Upper lobe of left lung (tissue), 6 donors: ENCODE measurements at regions not wholly inside any gene's neighbourhood (a gene's known extent, or its start where the extent isn't known, plus 50 kb on each side); places are given as distances from the start of the nearest gene placed in this dataset.
"Not testable (repeated sequence)": the region's sequence is repeated elsewhere in the genome, so short reads cannot be mapped to it uniquely, and the experiment has no call there.

Experiments used
- ATAC-seq, 2 donors: fragments of 200-7000 bp; cut with Tn5 transposase; one replicate each; pipeline ENCODE4 v1.9.1; 2022; ENCODE audit warnings: mild to moderate bottlenecking in 2 of 2, moderate library complexity in 2 of 2; ENCODE audit not compliant: low FRiP score in 2 of 2
- DNase-seq, 2 donors: peaks; one replicate each; pipeline ENCODE4 v3.0.0-alpha.2; 2019 to 2020
- H3K27ac ChIP-seq, 4 donors: fragments of 200-600 bp; sonication (generic); one replicate each; pipeline ENCODE4 v1.5.1; 2016 to 2019
- H3K27me3 ChIP-seq, 4 donors: fragments of 200-600 bp; sonication (generic); one replicate each; pipeline ENCODE4 v1.5.1; 2017 to 2019
- H3K36me3 ChIP-seq, 4 donors: fragments of 200-600 bp; sonication (generic); one replicate each; pipeline ENCODE4 v1.5.1; 2016 to 2019
- H3K4me1 ChIP-seq, 4 donors: fragments of 200-600 bp; sonication (generic); one replicate each; pipeline ENCODE4 v1.5.1; 2018 to 2019
- H3K4me3 ChIP-seq, 4 donors: fragments of 200-600 bp; sonication (generic); one replicate each; pipeline ENCODE4 v1.5.1; 2017 to 2019; ENCODE audit warnings: mild to moderate bottlenecking in 2 of 4, moderate library complexity in 1 of 4
- H3K9me3 ChIP-seq, 4 donors: fragments of 200-600 bp; sonication (generic); one replicate each; pipeline ENCODE4 v1.5.1; 2018 to 2019
- CTCF ChIP-seq, 6 experiments: fragments of 450-650 bp in 4 of 6; fragments of 200-600 bp in 2 of 6; sonication (generic) in 2 of 6; IDR thresholded peaks; one replicate each; pipeline ENCODE4 v1.5.1; 2016 to 2019; ENCODE audit warnings: antibody characterized with exemption in 6 of 6
- EP300 ChIP-seq, 4 donors: sonication (generic); formaldehyde crosslinking; IDR thresholded peaks; one replicate each; pipeline ENCODE4 v1.5.1; 2017; ENCODE audit warnings: antibody characterized with exemption in 4 of 4, control low read depth in 2 of 4
- POLR2A ChIP-seq, 4 donors: fragments of 450-650 bp; IDR thresholded peaks; one replicate each; pipeline ENCODE4 v1.5.1; 2016 to 2017; ENCODE audit warnings: antibody characterized with exemption in 4 of 4, mild to moderate bottlenecking in 2 of 4
- POLR2AphosphoS5 ChIP-seq, 2 donors: sonication (generic); formaldehyde crosslinking; IDR thresholded peaks; one replicate each; pipeline ENCODE4 v1.5.1; 2017; ENCODE audit warnings: antibody characterized with exemption in 2 of 2
- whole genome bisulfite sequencing, 2 donors: methylation state at CpG; one replicate each; pipeline ENCODE4 v1.1.5; 2017 to 2018; 5-methylcytosine and 5-hydroxymethylcytosine counted together
- donor health status: DM: no; HTN: no; CAD: no; lungs with moderate emphysema.
- donor health status: DM: no; HTN: yes; CAD: no; lungs with severe emphysema.

GRCh38 chr14:70257526-70257925, 68.8 kb upstream of the SLC8A3 start:
- Histone ChIP-seq H3K27me3 (peaks cover 0 to 10% (median 2%) of the 10 kb centered on the region in 4 donors), H3K4me3 (no peak overlapping the region), H3K4me1 (peaks cover 0 to 5% (median 3%) of the 10 kb centered on the region in 4 donors), H3K27ac (no peak overlapping the region), H3K36me3 (no peaks in the 10 kb centered on the region), H3K9me3 (no peaks in the 10 kb centered on the region)
- TF ChIP-seq CTCF (IDR thresholded peaks at IDR 0.05) (peak in 3 of 6 experiments; percentile 18 to 30 (median 19)), POLR2A (IDR thresholded peaks at IDR 0.05) (no peak), EP300 (IDR thresholded peaks at IDR 0.05) (no peak)
- ATAC-seq: no peak
- 68% methylated on average over 6 to 7 of the region's 7 CpGs for WGBS, 2 donors
- no peak for DNase-seq

- Histone ChIP-seq H3K4me1 (peaks cover 0 to 5% (median 3%) of the 10 kb centered on the region in 4 donors), H3K36me3 (no peaks in the 10 kb centered on the region), H3K9me3 (no peaks in the 10 kb centered on the region), H3K27me3 (peaks cover 0 to 10% (median 2%) of the 10 kb centered on the region in 4 donors), H3K4me3 (no peak overlapping the region), H3K27ac (no peak overlapping the region)
- 36 to 38% methylated on average over 2 of the region's 2 CpGs for WGBS, 2 donors
- DNase-seq: no peak
- TF ChIP-seq POLR2AphosphoS5 (IDR thresholded peaks at IDR 0.05): no peak
- TF ChIP-seq CTCF (IDR thresholded peaks at IDR 0.05): no peak
- TF ChIP-seq EP300 (IDR thresholded peaks at IDR 0.05): no peak
- no peak for TF ChIP-seq POLR2A (IDR thresholded peaks at IDR 0.05)
- no peak for ATAC-seq
These were observed 67.8 kb upstream of the SLC8A3 start for GRCh38 chr14:70256601-70257000.

GRCh38 chr14:70255071-70256057, 66.6 kb upstream of the SLC8A3 start:
- Histone ChIP-seq H3K27me3 (peaks cover 0 to 10% (median 2%) of the 10 kb centered on the region in 4 donors), H3K4me3 (peak overlapping the region in 3 of 4 donors; percentile 34 to 50 (median 48))
- WGBS, 2 donors: 63 to 88% methylated on average over 18 to 25 of the region's 36 CpGs
- not testable (repeated sequence) for H3K4me1 ChIP-seq, H3K36me3 ChIP-seq, H3K9me3 ChIP-seq, H3K27ac ChIP-seq, ATAC-seq
- DNase-seq: peak in 1 of 2 donors; percentile 78

- WGBS, 2 donors: 0 to 1% methylated on average over 4 to 20 of the region's 31 CpGs
- Histone ChIP-seq H3K4me3 (peak overlapping the region; percentile 4 to 50 (median 41)), H3K27me3 (peaks cover 0 to 10% (median 2%) of the 10 kb centered on the region in 4 donors), H3K4me1 (peaks cover 0 to 5% (median 3%) of the 10 kb centered on the region in 4 donors), H3K27ac (no peak overlapping the region), H3K36me3 (no peaks in the 10 kb centered on the region), H3K9me3 (no peaks in the 10 kb centered on the region)
- ATAC-seq (peak in 1 of 2 donors; percentile 72), DNase-seq (peak; percentile 37 to 91)
- TF ChIP-seq EP300 (IDR thresholded peaks at IDR 0.05): no peak
These were observed 65.8 kb upstream of the SLC8A3 start for GRCh38 chr14:70254476-70254961.

GRCh38 chr14:70253547-70253946, 64.8 kb upstream of the SLC8A3 start:
- not testable (repeated sequence) for H3K36me3 ChIP-seq, H3K27ac ChIP-seq, H3K4me1 ChIP-seq, DNase-seq, H3K9me3 ChIP-seq, ATAC-seq, H3K4me3 ChIP-seq
- H3K27me3 ChIP-seq: peaks cover 0 to 10% (median 2%) of the 10 kb centered on the region in 4 donors
- 73 to 75% methylated on average over 4 of the region's 4 CpGs for WGBS, 2 donors

GRCh38 chr14:70245026-70245425, 56.3 kb upstream of the SLC8A3 start:
- H3K36me3 ChIP-seq: no peaks in the 10 kb centered on the region
- no peak for ATAC-seq
- no peak overlapping the region for H3K4me3 ChIP-seq
- 82 to 90% methylated on average over 2 of the region's 2 CpGs for WGBS, 2 donors
- no peak overlapping the region for H3K27ac ChIP-seq
- H3K27me3 ChIP-seq: no peaks in the 10 kb centered on the region
- DNase-seq: no peak
- TF ChIP-seq EP300 (IDR thresholded peaks at IDR 0.05): no peak
- no peak for TF ChIP-seq POLR2AphosphoS5 (IDR thresholded peaks at IDR 0.05)
- TF ChIP-seq CTCF (IDR thresholded peaks at IDR 0.05): no peak
- TF ChIP-seq POLR2A (IDR thresholded peaks at IDR 0.05): no peak
- no peaks in the 10 kb centered on the region for H3K4me1 ChIP-seq
- no peaks in the 10 kb centered on the region for H3K9me3 ChIP-seq
